LNCaP clone FGC (cell line): ENCODE measurements at regions not wholly inside any gene's neighbourhood (a gene's known extent, or its start where the extent isn't known, plus 50 kb on each side); places are given as distances from the start of the nearest gene placed in this dataset.

Experiments used
- DNase-seq: peaks from one replicate; pipeline ENCODE4 v3.0.0-alpha.2; 2011; ENCODE audit warnings: low read depth
- H3K4me3 ChIP-seq: 2 replicates; pipeline ENCODE4 v1.5.1; 2011; ENCODE audit warnings: mild to moderate bottlenecking, low read depth, low read length, control low read depth
- CTCF ChIP-seq: IDR thresholded peaks from 2 replicates; pipeline ENCODE4 v1.5.1; 2012; ENCODE audit warnings: mild to moderate bottlenecking; ENCODE audit not compliant: control insufficient read depth, insufficient read depth; ENCODE audit errors: extremely low read depth

- DNase-seq = no peak
- TF ChIP-seq CTCF = no peak
- H3K4me3 ChIP-seq = no peak overlapping the region
These were observed 88.8 kb downstream of the CDC42EP3 start for GRCh38 chr2:37582481-37583220.

- TF ChIP-seq CTCF = no peak
- DNase-seq = no peak
- H3K4me3 ChIP-seq = no peak overlapping the region
These were observed 88.0 kb downstream of the CDC42EP3 start for GRCh38 chr2:37583402-37583801.

- no peak overlapping the region for H3K4me3 ChIP-seq
- DNase-seq = no peak
- TF ChIP-seq CTCF = no peak
These were observed 87.6 kb downstream of the CDC42EP3 start for GRCh38 chr2:37583867-37584266.

DNA sequence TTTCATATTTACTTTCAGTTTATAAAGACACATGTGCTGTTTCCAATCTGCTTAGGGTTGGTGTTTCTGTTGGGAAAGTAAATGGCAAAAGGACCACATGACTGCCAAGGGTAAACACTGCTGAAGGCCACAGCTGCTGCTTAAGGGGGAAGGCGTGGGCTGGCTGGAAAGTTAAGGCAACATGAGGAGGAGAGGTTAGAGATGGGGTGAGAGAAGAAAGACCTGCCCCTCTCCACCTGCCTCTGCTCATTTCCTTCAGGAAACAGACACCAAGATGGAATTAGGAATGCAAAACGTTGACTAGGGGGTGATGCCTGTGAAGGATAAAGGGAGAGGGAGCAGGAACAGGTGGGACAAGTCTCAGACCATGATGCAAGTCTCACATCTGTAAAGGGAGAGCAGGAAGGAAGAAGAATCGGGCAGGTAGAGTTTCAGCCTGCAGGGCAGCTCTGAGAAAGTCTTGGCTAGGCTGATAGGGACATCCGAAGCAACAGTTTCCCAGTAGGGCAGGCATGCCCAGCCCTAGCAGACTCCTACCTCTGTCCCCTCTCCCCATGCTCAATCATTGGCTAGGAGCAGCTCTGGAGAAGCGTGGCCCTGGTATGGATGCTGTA is 86.0 kb downstream of the CDC42EP3 start:
- no peak overlapping the region for H3K4me3 ChIP-seq
- no peak for DNase-seq
- TF ChIP-seq CTCF = no peak

DNA sequence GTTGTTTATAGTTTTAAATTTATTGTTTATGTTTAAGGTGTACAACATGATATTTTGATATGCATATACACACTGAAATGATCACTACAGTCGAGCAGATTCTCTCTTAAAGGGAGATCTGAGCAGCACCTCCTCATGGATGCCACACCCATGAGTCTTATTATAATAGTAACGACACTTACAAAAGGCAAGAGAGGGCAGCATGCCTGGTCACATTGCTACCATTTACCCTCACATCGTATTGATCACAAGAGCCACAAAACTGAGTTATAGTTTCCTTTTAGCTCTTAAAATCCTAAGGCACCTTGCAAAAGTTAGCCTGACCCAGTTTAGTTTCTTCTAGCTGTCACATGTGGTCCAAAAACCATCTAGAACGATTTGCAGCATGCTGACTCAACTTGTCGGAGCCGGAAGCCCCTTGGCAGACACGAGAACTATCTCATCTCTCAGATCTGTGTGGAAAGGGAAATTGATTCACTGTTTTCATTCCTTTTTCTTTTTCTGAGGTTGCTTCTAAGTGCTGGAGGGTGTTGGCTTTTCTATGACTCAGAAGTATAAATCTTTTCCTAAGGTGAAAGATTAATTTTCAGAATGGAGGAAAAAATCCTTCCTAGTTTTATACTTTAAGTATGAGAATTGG is 85.3 kb downstream of the CDC42EP3 start:
- no peak for TF ChIP-seq CTCF
- DNase-seq = no peak
- H3K4me3 ChIP-seq = no peak overlapping the region

- no peak for DNase-seq
- H3K4me3 ChIP-seq = no peak overlapping the region
- no peak for TF ChIP-seq CTCF
These were observed 84.7 kb downstream of the CDC42EP3 start for GRCh38 chr2:37586663-37587317.
